Vagina (tissue), 2 donors: ENCODE measurements at regions not wholly inside any gene's neighbourhood (a gene's known extent, or its start where the extent isn't known, plus 50 kb on each side); places are given as distances from the start of the nearest gene placed in this dataset.

Experiments used
- POLR2A ChIP-seq, 2 donors: fragments of 450-650 bp; IDR thresholded peaks; one replicate each; pipeline ENCODE4 v1.6.1; 2017; ENCODE audit warnings: antibody characterized with exemption in 2 of 2, mild to moderate bottlenecking in 2 of 2, moderate library complexity in 2 of 2
- POLR2AphosphoS5 ChIP-seq, 2 donors: sonication (generic); formaldehyde crosslinking; IDR thresholded peaks; one replicate each; pipeline ENCODE4 v1.9.0; 2017; ENCODE audit warnings: antibody characterized with exemption in 2 of 2, mild to moderate bottlenecking in 2 of 2, low read depth in 1 of 2; ENCODE audit not compliant: insufficient read depth in 1 of 2
- TF ChIP-seq, protein P1 (sequence below), 3 experiments: fragments of 450-650 bp in 2 of 3; fragments of 200-600 bp in 1 of 3; sonication (generic) in 1 of 3; IDR thresholded peaks; one replicate each; pipeline ENCODE4 v1.5.1; 2017 to 2019; ENCODE audit warnings: antibody characterized with exemption in 3 of 3, mild to moderate bottlenecking in 2 of 3, moderate library complexity in 2 of 3

DNA sequence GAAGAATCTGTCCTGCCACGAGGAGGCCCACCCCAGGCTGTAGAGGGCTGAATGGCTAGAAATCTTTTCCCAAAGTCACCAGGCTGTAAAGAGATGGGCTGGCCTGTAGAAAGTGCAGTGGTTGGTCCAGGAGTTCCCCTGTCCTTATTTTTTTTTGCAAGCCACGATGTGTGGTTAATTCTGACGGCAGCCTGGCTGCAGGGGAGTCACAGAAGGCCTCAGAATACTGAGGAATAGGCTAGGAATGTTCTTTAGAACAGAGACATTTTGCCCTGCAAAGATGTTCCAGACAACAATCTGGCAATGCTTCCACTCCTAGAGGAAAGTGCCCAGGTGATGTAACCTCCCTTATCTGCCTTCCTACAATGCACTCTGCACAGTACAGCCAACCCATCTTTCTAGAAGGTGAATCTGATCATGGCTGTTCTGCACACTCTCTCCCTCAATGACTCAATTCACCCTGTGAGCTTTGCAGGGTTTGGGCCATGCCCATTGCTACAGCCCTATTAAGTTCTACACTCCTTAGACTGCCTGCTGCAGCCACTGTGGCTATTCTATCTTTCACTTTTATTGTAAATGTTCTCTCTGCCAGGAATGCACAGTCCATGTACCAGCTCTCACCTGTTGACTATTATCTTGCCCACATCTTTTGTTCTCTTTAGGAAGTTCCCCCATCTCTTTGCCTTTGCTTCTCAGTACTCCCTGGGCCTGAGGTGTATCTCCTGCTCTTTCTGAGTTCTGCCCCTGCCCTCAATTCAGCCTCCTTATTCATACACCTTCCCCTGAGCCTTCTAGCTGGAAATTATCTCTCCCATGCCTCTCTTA is 377.8 kb upstream of the CLINT1 start:
- no peak for TF ChIP-seq POLR2AphosphoS5 (IDR thresholded peaks at IDR 0.05; ENCODE audit: insufficient read depth in 1 of 2, low read depth in 1 of 2)
- TF ChIP-seq, protein P1, sequence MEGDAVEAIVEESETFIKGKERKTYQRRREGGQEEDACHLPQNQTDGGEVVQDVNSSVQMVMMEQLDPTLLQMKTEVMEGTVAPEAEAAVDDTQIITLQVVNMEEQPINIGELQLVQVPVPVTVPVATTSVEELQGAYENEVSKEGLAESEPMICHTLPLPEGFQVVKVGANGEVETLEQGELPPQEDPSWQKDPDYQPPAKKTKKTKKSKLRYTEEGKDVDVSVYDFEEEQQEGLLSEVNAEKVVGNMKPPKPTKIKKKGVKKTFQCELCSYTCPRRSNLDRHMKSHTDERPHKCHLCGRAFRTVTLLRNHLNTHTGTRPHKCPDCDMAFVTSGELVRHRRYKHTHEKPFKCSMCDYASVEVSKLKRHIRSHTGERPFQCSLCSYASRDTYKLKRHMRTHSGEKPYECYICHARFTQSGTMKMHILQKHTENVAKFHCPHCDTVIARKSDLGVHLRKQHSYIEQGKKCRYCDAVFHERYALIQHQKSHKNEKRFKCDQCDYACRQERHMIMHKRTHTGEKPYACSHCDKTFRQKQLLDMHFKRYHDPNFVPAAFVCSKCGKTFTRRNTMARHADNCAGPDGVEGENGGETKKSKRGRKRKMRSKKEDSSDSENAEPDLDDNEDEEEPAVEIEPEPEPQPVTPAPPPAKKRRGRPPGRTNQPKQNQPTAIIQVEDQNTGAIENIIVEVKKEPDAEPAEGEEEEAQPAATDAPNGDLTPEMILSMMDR (IDR thresholded peaks at IDR 0.05): no peak
- TF ChIP-seq POLR2A (IDR thresholded peaks at IDR 0.05): no peak
